H1 (cell line): ENCODE measurements at regions not wholly inside any gene's neighbourhood (a gene's known extent, or its start where the extent isn't known, plus 50 kb on each side); places are given as distances from the start of the nearest gene placed in this dataset.

Experiments
- EZH2 ChIP-seq: fragments of 200-600 bp; sonication (generic); IDR thresholded peaks from 2 replicates; pipeline ENCODE4 v1.7.1; 2012; ENCODE audit warnings: low read depth, mild to moderate bottlenecking, moderate library complexity, low read length, inconsistent platforms; ENCODE audit not compliant: severe bottlenecking
- FOSL1 ChIP-seq: IDR thresholded peaks from 2 replicates; pipeline ENCODE4 v1.6.1; 2011; ENCODE audit warnings: mild to moderate bottlenecking, low read depth, low read length, moderate library complexity; ENCODE audit not compliant: insufficient read depth
- RXRA ChIP-seq: IDR thresholded peaks from 2 replicates; pipeline ENCODE4 v1.6.1; 2011; ENCODE audit warnings: low read depth, mild to moderate bottlenecking, low read length, moderate library complexity; ENCODE audit not compliant: insufficient read depth
- SAP30 ChIP-seq: fragments of 300-600 bp; sonication (generic); IDR thresholded peaks from 2 replicates; pipeline ENCODE4 v1.7.1; 2012; ENCODE audit warnings: low read length, moderate library complexity, mild to moderate bottlenecking, inconsistent platforms; ENCODE audit not compliant: insufficient read depth, insufficient replicate concordance
- SP1 ChIP-seq: IDR thresholded peaks from 2 replicates; pipeline ENCODE4 v1.6.1; 2011; ENCODE audit warnings: low read depth, low read length
- SRF ChIP-seq: IDR thresholded peaks from 2 replicates; pipeline ENCODE4 v1.6.1; 2011; ENCODE audit warnings: mild to moderate bottlenecking, low read depth, low read length, moderate library complexity

DNA sequence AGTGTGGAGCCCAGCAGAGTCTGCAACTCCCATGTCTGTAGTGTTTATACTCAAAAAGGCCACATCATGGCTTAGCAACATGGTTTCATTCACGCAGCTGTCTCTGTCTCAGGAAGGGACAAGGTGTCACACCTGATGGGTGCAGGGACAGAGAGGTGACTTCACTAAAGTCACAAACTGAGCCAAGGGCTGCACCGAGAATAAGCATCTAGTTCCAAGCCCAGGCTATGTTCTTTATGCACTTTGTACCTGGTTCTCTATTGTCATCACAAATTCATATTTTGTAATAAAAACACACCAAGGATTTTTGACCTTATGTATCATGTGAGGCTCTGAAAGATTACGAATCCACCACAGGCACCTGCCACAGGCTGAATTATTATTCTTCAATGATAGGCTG is 64.9 kb upstream of the STK32A start (continued):
- TF ChIP-seq SP1: no peak
- TF ChIP-seq FOSL1: no peak
- no peak for TF ChIP-seq SAP30
- TF ChIP-seq RXRA: no peak
- no peak for TF ChIP-seq EZH2
- TF ChIP-seq SRF: no peak
